K562 (cell line): ENCODE measurements at regions not wholly inside any gene's neighbourhood (a gene's known extent, or its start where the extent isn't known, plus 50 kb on each side); places are given as distances from the start of the nearest gene placed in this dataset.

Source experiments
- BCL6 ChIP-seq: fragments of 250-450 bp; sonication (Bioruptor Pico); IDR thresholded peaks from 2 replicates; pipeline ENCODE4 v1.4.0; 2020
- KAT7 ChIP-seq: sonication (generic); formaldehyde crosslinking; IDR thresholded peaks from 2 replicates; pipeline ENCODE4 v1.8.0; 2022; ENCODE audit warnings: missing genetic modification reagents, mild to moderate bottlenecking, borderline replicate concordance
- U2AF1 ChIP-seq: fragments of 200-400 bp; formaldehyde crosslinking; optimal IDR thresholded peaks from 2 replicates; pipeline ENCODE3; 2017; ENCODE audit warnings: mild to moderate bottlenecking, low read depth, low read length, moderate library complexity
- ZNF212 ChIP-seq: fragments of 450-650 bp; formaldehyde crosslinking; IDR thresholded peaks from 2 replicates; pipeline ENCODE4 v1.4.0; 2020; ENCODE audit warnings: mild to moderate bottlenecking
- TF ChIP-seq, protein P1 (sequence below): fragments of 200-600 bp; sonication (generic); IDR thresholded peaks from one replicate; pipeline ENCODE4 v1.6.1; 2012; ENCODE audit warnings: mild to moderate bottlenecking, low read depth, low read length, inconsistent platforms

DNA sequence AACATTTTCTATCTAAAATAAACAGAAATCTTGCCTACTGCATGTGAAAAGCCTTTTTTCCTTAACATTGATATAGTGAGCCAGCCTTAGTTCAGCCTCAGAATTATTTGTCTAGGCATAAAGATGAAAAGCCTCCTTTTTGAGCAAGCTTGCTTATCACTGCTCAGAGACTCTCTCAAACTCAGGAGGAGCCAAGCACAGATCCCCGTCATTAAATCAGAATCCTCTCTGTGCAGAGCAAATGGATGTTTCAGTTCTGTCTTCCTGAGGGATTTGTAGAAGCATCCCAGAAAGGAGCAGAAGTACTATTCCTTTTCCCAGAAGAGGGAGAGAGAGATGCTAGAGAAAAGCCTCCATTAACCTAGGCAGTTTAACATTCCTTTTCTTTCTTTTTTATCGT is 186.9 kb upstream of the LNX1 start (continued):
- TF ChIP-seq, protein P1, sequence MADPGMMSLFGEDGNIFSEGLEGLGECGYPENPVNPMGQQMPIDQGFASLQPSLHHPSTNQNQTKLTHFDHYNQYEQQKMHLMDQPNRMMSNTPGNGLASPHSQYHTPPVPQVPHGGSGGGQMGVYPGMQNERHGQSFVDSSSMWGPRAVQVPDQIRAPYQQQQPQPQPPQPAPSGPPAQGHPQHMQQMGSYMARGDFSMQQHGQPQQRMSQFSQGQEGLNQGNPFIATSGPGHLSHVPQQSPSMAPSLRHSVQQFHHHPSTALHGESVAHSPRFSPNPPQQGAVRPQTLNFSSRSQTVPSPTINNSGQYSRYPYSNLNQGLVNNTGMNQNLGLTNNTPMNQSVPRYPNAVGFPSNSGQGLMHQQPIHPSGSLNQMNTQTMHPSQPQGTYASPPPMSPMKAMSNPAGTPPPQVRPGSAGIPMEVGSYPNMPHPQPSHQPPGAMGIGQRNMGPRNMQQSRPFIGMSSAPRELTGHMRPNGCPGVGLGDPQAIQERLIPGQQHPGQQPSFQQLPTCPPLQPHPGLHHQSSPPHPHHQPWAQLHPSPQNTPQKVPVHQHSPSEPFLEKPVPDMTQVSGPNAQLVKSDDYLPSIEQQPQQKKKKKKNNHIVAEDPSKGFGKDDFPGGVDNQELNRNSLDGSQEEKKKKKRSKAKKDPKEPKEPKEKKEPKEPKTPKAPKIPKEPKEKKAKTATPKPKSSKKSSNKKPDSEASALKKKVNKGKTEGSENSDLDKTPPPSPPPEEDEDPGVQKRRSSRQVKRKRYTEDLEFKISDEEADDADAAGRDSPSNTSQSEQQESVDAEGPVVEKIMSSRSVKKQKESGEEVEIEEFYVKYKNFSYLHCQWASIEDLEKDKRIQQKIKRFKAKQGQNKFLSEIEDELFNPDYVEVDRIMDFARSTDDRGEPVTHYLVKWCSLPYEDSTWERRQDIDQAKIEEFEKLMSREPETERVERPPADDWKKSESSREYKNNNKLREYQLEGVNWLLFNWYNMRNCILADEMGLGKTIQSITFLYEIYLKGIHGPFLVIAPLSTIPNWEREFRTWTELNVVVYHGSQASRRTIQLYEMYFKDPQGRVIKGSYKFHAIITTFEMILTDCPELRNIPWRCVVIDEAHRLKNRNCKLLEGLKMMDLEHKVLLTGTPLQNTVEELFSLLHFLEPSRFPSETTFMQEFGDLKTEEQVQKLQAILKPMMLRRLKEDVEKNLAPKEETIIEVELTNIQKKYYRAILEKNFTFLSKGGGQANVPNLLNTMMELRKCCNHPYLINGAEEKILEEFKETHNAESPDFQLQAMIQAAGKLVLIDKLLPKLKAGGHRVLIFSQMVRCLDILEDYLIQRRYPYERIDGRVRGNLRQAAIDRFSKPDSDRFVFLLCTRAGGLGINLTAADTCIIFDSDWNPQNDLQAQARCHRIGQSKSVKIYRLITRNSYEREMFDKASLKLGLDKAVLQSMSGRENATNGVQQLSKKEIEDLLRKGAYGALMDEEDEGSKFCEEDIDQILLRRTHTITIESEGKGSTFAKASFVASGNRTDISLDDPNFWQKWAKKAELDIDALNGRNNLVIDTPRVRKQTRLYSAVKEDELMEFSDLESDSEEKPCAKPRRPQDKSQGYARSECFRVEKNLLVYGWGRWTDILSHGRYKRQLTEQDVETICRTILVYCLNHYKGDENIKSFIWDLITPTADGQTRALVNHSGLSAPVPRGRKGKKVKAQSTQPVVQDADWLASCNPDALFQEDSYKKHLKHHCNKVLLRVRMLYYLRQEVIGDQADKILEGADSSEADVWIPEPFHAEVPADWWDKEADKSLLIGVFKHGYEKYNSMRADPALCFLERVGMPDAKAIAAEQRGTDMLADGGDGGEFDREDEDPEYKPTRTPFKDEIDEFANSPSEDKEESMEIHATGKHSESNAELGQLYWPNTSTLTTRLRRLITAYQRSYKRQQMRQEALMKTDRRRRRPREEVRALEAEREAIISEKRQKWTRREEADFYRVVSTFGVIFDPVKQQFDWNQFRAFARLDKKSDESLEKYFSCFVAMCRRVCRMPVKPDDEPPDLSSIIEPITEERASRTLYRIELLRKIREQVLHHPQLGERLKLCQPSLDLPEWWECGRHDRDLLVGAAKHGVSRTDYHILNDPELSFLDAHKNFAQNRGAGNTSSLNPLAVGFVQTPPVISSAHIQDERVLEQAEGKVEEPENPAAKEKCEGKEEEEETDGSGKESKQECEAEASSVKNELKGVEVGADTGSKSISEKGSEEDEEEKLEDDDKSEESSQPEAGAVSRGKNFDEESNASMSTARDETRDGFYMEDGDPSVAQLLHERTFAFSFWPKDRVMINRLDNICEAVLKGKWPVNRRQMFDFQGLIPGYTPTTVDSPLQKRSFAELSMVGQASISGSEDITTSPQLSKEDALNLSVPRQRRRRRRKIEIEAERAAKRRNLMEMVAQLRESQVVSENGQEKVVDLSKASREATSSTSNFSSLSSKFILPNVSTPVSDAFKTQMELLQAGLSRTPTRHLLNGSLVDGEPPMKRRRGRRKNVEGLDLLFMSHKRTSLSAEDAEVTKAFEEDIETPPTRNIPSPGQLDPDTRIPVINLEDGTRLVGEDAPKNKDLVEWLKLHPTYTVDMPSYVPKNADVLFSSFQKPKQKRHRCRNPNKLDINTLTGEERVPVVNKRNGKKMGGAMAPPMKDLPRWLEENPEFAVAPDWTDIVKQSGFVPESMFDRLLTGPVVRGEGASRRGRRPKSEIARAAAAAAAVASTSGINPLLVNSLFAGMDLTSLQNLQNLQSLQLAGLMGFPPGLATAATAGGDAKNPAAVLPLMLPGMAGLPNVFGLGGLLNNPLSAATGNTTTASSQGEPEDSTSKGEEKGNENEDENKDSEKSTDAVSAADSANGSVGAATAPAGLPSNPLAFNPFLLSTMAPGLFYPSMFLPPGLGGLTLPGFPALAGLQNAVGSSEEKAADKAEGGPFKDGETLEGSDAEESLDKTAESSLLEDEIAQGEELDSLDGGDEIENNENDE: no peak
- no peak for TF ChIP-seq KAT7 (CRISPR knock-in tag)
- TF ChIP-seq BCL6 (CRISPR knock-in tag): no peak
- no peak for TF ChIP-seq ZNF212 (CRISPR knock-in tag)
- TF ChIP-seq U2AF1: no peak
